ENCODE measurements at regions not wholly inside any gene's neighbourhood (a gene's known extent, or its start where the extent isn't known, plus 50 kb on each side); places are given as distances from the start of the nearest gene placed in this dataset.

DNA sequence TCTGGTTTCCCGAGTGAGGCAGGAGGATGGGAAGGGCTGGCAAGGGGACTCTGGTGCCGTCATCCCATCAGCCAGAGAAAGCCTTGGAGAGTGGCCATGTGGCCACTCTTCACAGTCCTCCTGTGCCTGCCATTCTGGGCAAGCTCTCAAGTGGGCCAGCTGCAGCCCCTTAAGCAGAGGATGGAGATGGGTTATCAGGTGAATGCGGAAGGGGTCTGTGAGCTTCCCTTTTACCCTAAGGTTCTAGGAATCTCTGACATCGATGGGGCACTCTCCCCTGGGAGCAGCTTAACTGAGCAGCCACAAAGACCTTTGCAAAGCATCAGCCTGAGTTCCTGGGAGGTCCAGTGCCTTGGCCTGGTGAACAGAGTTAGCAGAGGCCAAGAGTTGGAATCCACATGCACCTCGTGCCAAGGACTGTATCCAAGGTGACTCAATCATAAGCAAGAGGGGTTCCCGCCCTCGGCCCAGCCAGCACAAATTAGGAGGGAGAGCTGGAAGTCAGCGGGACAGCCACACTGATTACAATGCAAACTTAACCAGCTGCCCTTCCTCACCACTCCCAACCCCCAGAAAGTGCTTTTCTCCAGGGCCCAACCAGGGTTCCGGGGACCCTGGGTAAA, 193.6 kb downstream of the BUD13 start:
- TF ChIP-seq, protein P1, sequence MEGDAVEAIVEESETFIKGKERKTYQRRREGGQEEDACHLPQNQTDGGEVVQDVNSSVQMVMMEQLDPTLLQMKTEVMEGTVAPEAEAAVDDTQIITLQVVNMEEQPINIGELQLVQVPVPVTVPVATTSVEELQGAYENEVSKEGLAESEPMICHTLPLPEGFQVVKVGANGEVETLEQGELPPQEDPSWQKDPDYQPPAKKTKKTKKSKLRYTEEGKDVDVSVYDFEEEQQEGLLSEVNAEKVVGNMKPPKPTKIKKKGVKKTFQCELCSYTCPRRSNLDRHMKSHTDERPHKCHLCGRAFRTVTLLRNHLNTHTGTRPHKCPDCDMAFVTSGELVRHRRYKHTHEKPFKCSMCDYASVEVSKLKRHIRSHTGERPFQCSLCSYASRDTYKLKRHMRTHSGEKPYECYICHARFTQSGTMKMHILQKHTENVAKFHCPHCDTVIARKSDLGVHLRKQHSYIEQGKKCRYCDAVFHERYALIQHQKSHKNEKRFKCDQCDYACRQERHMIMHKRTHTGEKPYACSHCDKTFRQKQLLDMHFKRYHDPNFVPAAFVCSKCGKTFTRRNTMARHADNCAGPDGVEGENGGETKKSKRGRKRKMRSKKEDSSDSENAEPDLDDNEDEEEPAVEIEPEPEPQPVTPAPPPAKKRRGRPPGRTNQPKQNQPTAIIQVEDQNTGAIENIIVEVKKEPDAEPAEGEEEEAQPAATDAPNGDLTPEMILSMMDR (IDR thresholded peaks at IDR 0.05; ENCODE audit: low read depth, low read length, poor library complexity, severe bottlenecking), result no peak
- TF ChIP-seq EZH2phosphoT487 (IDR thresholded peaks at IDR 0.05; ENCODE audit: borderline replicate concordance, low read length), result no peak

Measured in DOHH2 (cell line).